Stimulated activated memory B cell treated with anti-CD40 and anti-IgM and Interleukin-4, amounts not matched to agents 10 μg/mL and 1 μg/mL and 100 μg/mL, for 72 hours (primary cell): ENCODE measurements at regions not wholly inside any gene's neighbourhood (a gene's known extent, or its start where the extent isn't known, plus 50 kb on each side); places are given as distances from the start of the nearest gene placed in this dataset.
"Not testable (repeated sequence)": the region's sequence is repeated elsewhere in the genome, so short reads cannot be mapped to it uniquely, and the experiment has no call there.

ENCODE experiments used
- ATAC-seq: fragments of 150-1000 bp; cut with Tn5 transposase; 2 replicates; pipeline ENCODE4 v1.10.0; 2021
- H3K27ac Mint-ChIP-seq: one replicate; pipeline ENCODE4 v1.8.0; 2022; ENCODE audit warnings: mild to moderate bottlenecking, mixed read lengths
- H3K27me3 Mint-ChIP-seq: one replicate; pipeline ENCODE4 v1.8.0; 2022; ENCODE audit warnings: mixed read lengths
- H3K36me3 Mint-ChIP-seq: one replicate; pipeline ENCODE4 v1.8.0; 2022; ENCODE audit warnings: mixed read lengths
- H3K4me1 Mint-ChIP-seq: one replicate; pipeline ENCODE4 v1.8.0; 2022; ENCODE audit warnings: mixed read lengths
- H3K4me3 Mint-ChIP-seq: one replicate; pipeline ENCODE4 v1.8.0; 2022; ENCODE audit warnings: mild to moderate bottlenecking, moderate library complexity, mixed read lengths
- H3K9me3 Mint-ChIP-seq: one replicate; pipeline ENCODE4 v1.8.0; 2022; ENCODE audit warnings: mixed read lengths

- Mint-ChIP-seq H3K27ac (no peak overlapping the region), H3K36me3 (no peaks in the 10 kb centered on the region), H3K4me1 (no peaks in the 10 kb centered on the region), H3K27me3 (no peaks in the 10 kb centered on the region), H3K4me3 (no peak overlapping the region), H3K9me3 (no peaks in the 10 kb centered on the region)
- no peak for ATAC-seq
Observed at GRCh38 chr7:79984210-79984609, 150.4 kb upstream of the GNAI1 start.

- H3K4me3 Mint-ChIP-seq = no peak overlapping the region
- H3K27me3 Mint-ChIP-seq = no peaks in the 10 kb centered on the region
- no peaks in the 10 kb centered on the region for H3K4me1 Mint-ChIP-seq
- no peaks in the 10 kb centered on the region for H3K36me3 Mint-ChIP-seq
- H3K9me3 Mint-ChIP-seq = no peaks in the 10 kb centered on the region
- ATAC-seq = no peak
- H3K27ac Mint-ChIP-seq = no peak overlapping the region
Observed at GRCh38 chr7:79982141-79982770, 152.4 kb upstream of the GNAI1 start.

DNA sequence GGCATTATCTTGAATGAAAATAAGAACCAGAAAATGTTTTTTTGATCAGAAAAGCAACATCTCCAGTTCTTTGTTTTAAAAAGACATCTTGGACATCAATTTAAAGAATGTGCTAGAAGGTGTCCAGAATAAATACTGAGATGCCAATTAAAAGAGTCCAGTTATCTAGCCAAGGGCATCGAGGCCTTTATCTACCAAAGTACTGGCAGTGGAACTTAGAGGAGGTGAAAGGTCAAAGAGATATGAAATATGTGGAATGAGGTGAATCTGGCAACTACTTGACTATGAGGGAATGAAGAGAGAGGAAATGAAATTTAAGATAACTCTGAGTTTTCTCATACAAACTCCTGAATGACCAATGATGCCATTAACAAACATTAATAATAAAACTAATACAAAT is 154.3 kb upstream of the GNAI1 start:
- Mint-ChIP-seq H3K4me3 (no peak overlapping the region), H3K9me3 (no peaks in the 10 kb centered on the region), H3K36me3 (no peaks in the 10 kb centered on the region), H3K4me1 (no peaks in the 10 kb centered on the region), H3K27me3 (no peaks in the 10 kb centered on the region), H3K27ac (no peak overlapping the region)
- no peak for ATAC-seq

DNA sequence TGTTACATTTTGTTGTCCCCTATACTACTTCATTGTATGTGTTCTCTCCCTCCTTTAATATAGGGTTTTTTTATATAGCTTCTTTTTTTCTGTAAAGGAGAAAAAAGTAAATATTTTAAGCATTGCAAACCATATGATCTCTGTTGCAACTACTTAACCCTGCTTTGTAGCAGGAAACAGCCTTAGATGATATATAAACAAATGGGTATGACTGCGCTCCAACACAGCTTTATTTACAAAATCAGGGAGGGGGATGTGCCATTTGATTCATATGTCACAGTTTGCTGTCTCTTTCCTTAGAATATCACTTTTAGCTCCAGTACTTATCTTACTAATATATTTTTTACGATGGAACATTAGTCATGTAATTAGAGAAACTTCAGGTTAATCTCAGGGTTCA is 155.2 kb upstream of the GNAI1 start:
- Mint-ChIP-seq H3K4me1 (no peaks in the 10 kb centered on the region), H3K9me3 (no peaks in the 10 kb centered on the region), H3K36me3 (no peaks in the 10 kb centered on the region), H3K27ac (no peak overlapping the region), H3K27me3 (no peaks in the 10 kb centered on the region), H3K4me3 (no peak overlapping the region)
- no peak for ATAC-seq

DNA sequence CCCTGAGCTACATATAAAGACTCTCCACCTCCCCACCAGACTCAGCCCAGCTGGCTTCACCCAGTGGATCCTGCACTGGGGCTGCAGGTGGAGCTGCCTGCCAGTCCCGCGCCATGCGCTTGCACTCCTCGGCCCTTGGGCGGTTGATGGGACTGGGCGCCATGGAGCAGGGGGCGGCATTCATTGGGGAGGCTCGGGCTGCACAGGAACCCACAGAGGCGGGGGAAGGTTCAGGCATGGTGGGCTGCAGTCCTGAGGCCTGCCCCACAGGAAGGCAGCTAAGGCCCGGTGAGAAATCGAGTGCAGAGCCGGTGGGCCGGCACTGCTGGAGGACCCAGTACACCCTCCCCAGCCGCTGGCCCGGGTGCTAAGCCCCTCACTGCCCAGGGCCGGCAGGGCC is 157.2 kb upstream of the GNAI1 start:
- no peak overlapping the region for H3K4me3 Mint-ChIP-seq
- H3K9me3 Mint-ChIP-seq = peaks cover 4% of the 10 kb centered on the region
- ATAC-seq = no peak
- no peaks in the 10 kb centered on the region for H3K36me3 Mint-ChIP-seq
- no peak overlapping the region for H3K27ac Mint-ChIP-seq
- no peaks in the 10 kb centered on the region for H3K4me1 Mint-ChIP-seq
- H3K27me3 Mint-ChIP-seq = no peaks in the 10 kb centered on the region

DNA sequence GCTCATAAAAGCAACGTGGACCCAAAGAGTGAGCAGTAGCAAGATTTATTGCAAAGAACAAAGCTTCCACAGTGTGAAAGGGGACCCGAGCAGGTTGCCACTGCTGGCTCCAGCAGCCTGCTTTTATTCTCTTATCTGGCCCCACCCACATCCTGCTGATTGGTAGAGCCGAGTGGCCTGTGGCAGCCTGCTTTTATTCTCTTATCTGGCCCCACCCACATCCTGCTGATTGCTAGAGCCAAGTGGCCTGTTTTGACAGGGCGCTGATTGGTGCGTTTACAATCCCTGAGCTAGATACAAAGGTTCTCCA is 158.0 kb upstream of the GNAI1 start:
- not testable (repeated sequence) for H3K9me3 Mint-ChIP-seq, H3K4me1 Mint-ChIP-seq, H3K27ac Mint-ChIP-seq, H3K36me3 Mint-ChIP-seq, ATAC-seq, H3K27me3 Mint-ChIP-seq, H3K4me3 Mint-ChIP-seq

- H3K36me3 Mint-ChIP-seq, ATAC-seq, H3K27ac Mint-ChIP-seq, H3K27me3 Mint-ChIP-seq, H3K4me1 Mint-ChIP-seq, H3K9me3 Mint-ChIP-seq, H3K4me3 Mint-ChIP-seq: not testable (repeated sequence)
Observed at GRCh38 chr7:79975986-79976710, 158.5 kb upstream of the GNAI1 start.

GRCh38 chr7:79973455-79973854 is 161.2 kb upstream of the GNAI1 start:
- Mint-ChIP-seq H3K27ac (no peak overlapping the region), H3K4me1 (no peaks in the 10 kb centered on the region), H3K36me3 (no peaks in the 10 kb centered on the region), H3K9me3 (peaks cover 4% of the 10 kb centered on the region), H3K27me3 (no peaks in the 10 kb centered on the region), H3K4me3 (no peak overlapping the region)
- ATAC-seq = no peak

DNA sequence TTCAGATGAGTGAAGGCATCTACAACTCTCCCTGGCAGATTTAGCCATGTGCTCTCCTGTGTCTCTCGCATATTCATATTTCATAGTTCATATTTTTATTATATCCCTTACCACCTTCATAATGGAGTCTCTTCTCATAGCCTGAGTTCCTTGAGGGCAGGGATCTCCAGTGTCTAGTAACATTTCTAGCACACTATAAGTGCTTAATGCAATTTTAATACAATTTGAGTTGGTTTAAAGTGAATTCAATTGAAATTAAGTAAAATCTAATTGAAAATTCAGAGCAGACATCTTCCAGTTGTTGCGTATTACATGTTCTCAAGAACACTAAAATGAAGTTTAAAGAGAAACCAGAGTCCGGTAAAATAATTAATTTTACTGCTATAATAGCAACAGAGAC is 163.6 kb upstream of the GNAI1 start:
- Mint-ChIP-seq H3K4me1 (no peaks in the 10 kb centered on the region), H3K4me3 (no peak overlapping the region), H3K36me3 (no peaks in the 10 kb centered on the region), H3K27me3 (no peaks in the 10 kb centered on the region), H3K9me3 (peaks cover 4% of the 10 kb centered on the region), H3K27ac (no peak overlapping the region)
- ATAC-seq = no peak

- Mint-ChIP-seq H3K27ac (no peak overlapping the region), H3K4me1 (no peaks in the 10 kb centered on the region), H3K27me3 (no peaks in the 10 kb centered on the region), H3K36me3 (no peaks in the 10 kb centered on the region), H3K4me3 (no peak overlapping the region), H3K9me3 (peaks cover 4% of the 10 kb centered on the region)
- no peak for ATAC-seq
Observed at GRCh38 chr7:79968894-79969293, 165.7 kb upstream of the GNAI1 start.

DNA sequence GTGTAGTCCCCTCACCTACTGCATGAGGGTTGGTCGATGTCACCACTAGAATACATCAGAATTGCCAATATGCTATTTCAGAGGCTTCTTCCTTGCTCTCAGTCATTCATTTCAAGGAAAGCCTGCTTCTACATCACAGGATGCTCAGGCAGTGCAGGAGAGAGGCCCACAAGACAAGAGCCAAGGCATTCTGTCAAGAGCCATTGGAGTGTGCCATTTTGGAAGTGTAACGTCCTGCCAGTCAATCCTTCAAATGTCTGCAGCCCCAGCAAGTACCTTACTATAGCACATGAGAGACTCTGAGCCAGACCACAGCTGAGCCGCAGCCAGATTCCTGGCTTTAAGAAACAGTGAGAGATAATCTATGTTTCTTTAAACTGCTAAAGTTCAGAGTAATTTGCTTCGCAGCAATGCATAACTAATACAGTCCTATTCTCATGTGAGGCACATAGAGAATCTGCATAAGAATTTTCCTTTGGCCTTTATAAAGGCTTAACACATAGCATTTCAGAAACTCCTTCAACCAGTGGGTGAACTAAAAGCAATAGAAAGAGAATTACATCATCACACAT is 166.5 kb upstream of the GNAI1 start:
- Mint-ChIP-seq H3K4me3 (no peak overlapping the region), H3K27ac (no peak overlapping the region), H3K36me3 (no peaks in the 10 kb centered on the region), H3K27me3 (no peaks in the 10 kb centered on the region), H3K4me1 (no peaks in the 10 kb centered on the region), H3K9me3 (peaks cover 1% of the 10 kb centered on the region)
- no peak for ATAC-seq

GRCh38 chr7:79965946-79966345 is 168.7 kb upstream of the GNAI1 start:
- H3K4me1 Mint-ChIP-seq = no peaks in the 10 kb centered on the region
- no peaks in the 10 kb centered on the region for H3K9me3 Mint-ChIP-seq
- no peaks in the 10 kb centered on the region for H3K27me3 Mint-ChIP-seq
- no peaks in the 10 kb centered on the region for H3K36me3 Mint-ChIP-seq
- no peak for ATAC-seq
- H3K27ac Mint-ChIP-seq = no peak overlapping the region
- H3K4me3 Mint-ChIP-seq = no peak overlapping the region

DNA sequence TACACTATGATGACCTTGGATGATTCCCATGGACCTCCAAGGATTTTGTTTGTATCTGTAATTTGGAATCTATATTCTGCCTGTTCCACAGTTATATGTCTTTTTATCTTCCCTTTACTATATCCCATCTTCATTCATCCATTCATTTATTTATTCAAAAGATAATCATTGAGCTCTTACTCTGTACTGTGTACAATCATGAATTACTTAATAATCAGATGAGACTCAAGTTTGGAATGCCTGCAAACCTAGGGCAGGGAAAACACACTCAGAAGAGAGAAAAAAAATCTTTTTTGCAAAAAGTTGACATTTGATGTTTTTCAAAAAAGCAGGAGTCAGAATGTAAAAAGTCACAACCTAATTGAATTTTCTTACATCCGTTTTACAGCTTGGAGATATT is 170.2 kb upstream of the GNAI1 start:
- Mint-ChIP-seq H3K27me3 (no peaks in the 10 kb centered on the region), H3K36me3 (no peaks in the 10 kb centered on the region), H3K27ac (no peak overlapping the region), H3K4me3 (no peak overlapping the region), H3K9me3 (no peaks in the 10 kb centered on the region), H3K4me1 (no peaks in the 10 kb centered on the region)
- no peak for ATAC-seq

DNA sequence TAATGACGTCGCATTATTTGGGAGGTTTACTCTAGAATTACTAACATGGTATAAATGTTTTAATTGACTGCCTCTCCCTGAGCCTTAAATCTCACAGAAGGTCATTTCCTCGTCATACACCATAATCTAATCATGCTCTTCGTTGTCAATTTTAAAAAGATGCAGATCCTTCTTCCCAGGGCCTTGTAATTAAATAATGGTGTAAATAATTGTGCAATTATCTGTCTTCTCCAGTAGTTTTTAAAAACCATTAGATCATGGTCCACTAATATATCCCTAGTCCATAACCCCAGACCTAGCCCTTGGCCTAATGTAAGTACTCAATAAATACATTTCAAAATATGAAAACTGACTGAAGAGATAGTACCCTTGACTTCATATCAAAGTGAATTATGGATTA is 181.5 kb upstream of the GNAI1 start:
- no peaks in the 10 kb centered on the region for H3K36me3 Mint-ChIP-seq
- no peak overlapping the region for H3K4me3 Mint-ChIP-seq
- H3K9me3 Mint-ChIP-seq = no peaks in the 10 kb centered on the region
- no peaks in the 10 kb centered on the region for H3K4me1 Mint-ChIP-seq
- H3K27me3 Mint-ChIP-seq = no peaks in the 10 kb centered on the region
- H3K27ac Mint-ChIP-seq = no peak overlapping the region
- ATAC-seq = no peak

DNA sequence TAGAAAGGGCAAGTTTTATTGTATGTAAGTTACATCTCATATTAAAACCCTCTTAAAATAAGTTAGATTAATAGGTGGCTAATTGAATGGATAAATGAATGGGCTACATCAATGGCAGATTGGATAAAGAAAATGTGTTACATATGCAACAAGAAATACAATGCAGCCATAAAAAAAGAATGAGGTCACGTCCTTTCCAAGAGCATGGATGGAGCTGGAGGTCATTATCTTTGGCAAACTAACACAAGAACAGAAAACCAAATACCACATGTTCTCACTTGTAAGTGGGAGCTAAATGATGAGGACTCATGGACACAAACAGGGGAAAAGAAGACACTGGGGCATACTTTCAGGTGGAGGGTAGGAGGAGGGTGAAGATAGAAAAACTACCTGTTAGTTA is 182.2 kb upstream of the GNAI1 start:
- Mint-ChIP-seq H3K4me3 (no peak overlapping the region), H3K36me3 (no peaks in the 10 kb centered on the region), H3K27me3 (no peaks in the 10 kb centered on the region), H3K27ac (no peak overlapping the region), H3K4me1 (no peaks in the 10 kb centered on the region), H3K9me3 (peaks cover 1% of the 10 kb centered on the region)
- no peak for ATAC-seq

DNA sequence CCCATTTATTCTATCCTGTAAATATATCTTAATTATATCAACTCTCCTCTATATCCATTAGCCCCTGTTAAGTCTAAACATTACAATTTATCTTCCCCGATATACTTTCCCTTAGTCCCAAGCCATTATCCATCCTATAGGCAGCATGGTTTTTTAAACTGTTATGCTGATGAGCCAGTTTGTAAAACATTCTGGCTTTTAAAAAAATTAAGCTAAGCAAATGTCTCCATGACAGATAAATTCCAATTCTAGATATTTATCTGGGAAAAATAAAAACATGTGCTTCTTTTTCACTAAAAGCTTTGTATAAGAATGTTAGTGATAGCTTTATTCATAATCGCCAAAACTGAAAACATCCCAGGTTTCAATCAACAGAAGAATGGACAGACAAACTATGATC is 183.2 kb upstream of the GNAI1 start:
- Mint-ChIP-seq H3K4me3 (no peak overlapping the region), H3K27ac (no peak overlapping the region), H3K27me3 (no peaks in the 10 kb centered on the region), H3K4me1 (no peaks in the 10 kb centered on the region), H3K36me3 (no peaks in the 10 kb centered on the region), H3K9me3 (peaks cover 3% of the 10 kb centered on the region)
- no peak for ATAC-seq
